HCT116 (cell line): ENCODE measurements at regions not wholly inside any gene's neighbourhood (a gene's known extent, or its start where the extent isn't known, plus 50 kb on each side); places are given as distances from the start of the nearest gene placed in this dataset.

Experiments
- ATAC-seq: fragments of 200-7000 bp; cut with Tn5 transposase; 2 replicates; pipeline ENCODE4 v1.9.1; 2020; ENCODE audit warnings: mild to moderate bottlenecking, moderate library complexity
- BruUV-seq: library from RNA; stranded (reverse); fragments of 400-500 nt; replicated peaks from 2 replicates; lab custom pipeline; 2021; lab: Mats Ljungman, UMichigan
- CTCF ChIA-PET: fragments of 300-600 bp; sonication (Branson Sonifier 250); formaldehyde crosslinking; loops from one replicate; lab custom pipeline; 2021; ENCODE audit warnings: antibody characterized with exemption; lab: Charles Lee
- POLR2A ChIA-PET: fragments of 300-600, 350-600 bp; sonication (Branson Sonifier 250); formaldehyde crosslinking; loops from one replicate; lab custom pipeline; 2021; ENCODE audit warnings: antibody characterized with exemption; lab: Charles Lee
- RAD21 ChIA-PET, 2 experiments: fragments of 300-600 bp; sonication (Branson Sonifier 250); formaldehyde crosslinking; loops; one replicate each; lab custom pipeline; 2023; ENCODE audit warnings: low total read pairs in 2 of 2; ENCODE audit not compliant: uncharacterized antibody in 2 of 2, unreplicated experiment in 2 of 2, low non-redundant PET in 1 of 2; lab: Charles Lee
- DNase-seq: peaks from one replicate; pipeline ENCODE4 v3.0.0-alpha.2; 2010; ENCODE audit warnings: low read depth, low spot score
- H2AFZ ChIP-seq: fragments of 200-600 bp; shearing (Covaris generic), sonication (generic); 2 replicates; pipeline ENCODE4 v1.6.1; 2017; ENCODE audit warnings: low read depth, mixed run types, mixed read lengths, antibody characterized with exemption, low read length; ENCODE audit not compliant: poor library complexity, severe bottlenecking
- H3K27ac ChIP-seq: 2 replicates; pipeline ENCODE4 v1.5.1; 2012; ENCODE audit warnings: low read depth, low read length
- H3K27me3 ChIP-seq: fragments of 200-600 bp; sonication (generic); 2 replicates; pipeline ENCODE4 v1.6.1; 2016; ENCODE audit warnings: mixed run types, low read length, mixed read lengths; ENCODE audit not compliant: insufficient read depth
- H3K36me3 ChIP-seq, 2 experiments: fragments of 200-500 bp in 1 of 2; fragments of 200-600 bp in 1 of 2; sonication (Bioruptor generic) in 1 of 2; sonication (generic) in 1 of 2; 2 replicates each; pipeline versions ENCODE4 v1.5.1 to v1.6.1; 2014 to 2016; ENCODE audit warnings: low read length in 2 of 2, inconsistent platforms in 1 of 2, mixed read lengths in 1 of 2, mixed run types in 1 of 2; ENCODE audit not compliant: insufficient read depth in 2 of 2, control insufficient read depth in 1 of 2
- H3K4me1 ChIP-seq, 2 experiments: fragments of 200-600 bp in 1 of 2; sonication (generic) in 1 of 2; 2 replicates each; pipeline versions ENCODE4 v1.5.1 to v1.6.1; 2012 to 2017; ENCODE audit warnings: low read length in 2 of 2, inconsistent platforms in 1 of 2, mild to moderate bottlenecking in 1 of 2, mixed read lengths in 1 of 2, mixed run types in 1 of 2, moderate library complexity in 1 of 2; ENCODE audit not compliant: insufficient read depth in 2 of 2, control insufficient read depth in 1 of 2
- H3K4me2 ChIP-seq: fragments of 200-600 bp; sonication (generic); 2 replicates; pipeline ENCODE4 v1.6.1; 2017; ENCODE audit warnings: mixed run types, low read length, mixed read lengths
- H3K4me3 ChIP-seq, 2 experiments: fragments of 200-600 bp in 1 of 2; sonication (generic) in 1 of 2; replicated peaks in 1 of 2; 2 replicates each; pipeline ENCODE4 v1.5.1; 2011 to 2016; ENCODE audit warnings: low read length in 2 of 2, control low read depth in 1 of 2, low read depth in 1 of 2, mild to moderate bottlenecking in 1 of 2, mixed read lengths in 1 of 2, mixed run types in 1 of 2
- H3K79me2 ChIP-seq: fragments of 200-600 bp; sonication (generic); 2 replicates; pipeline ENCODE4 v1.6.1; 2017; ENCODE audit warnings: mild to moderate bottlenecking, mixed run types, low read length, moderate library complexity, mixed read lengths; ENCODE audit not compliant: insufficient read depth
- H3K9ac ChIP-seq: fragments of 200-600 bp; sonication (generic); 2 replicates; pipeline ENCODE4 v1.6.1; 2016; ENCODE audit warnings: low read length, mixed read lengths
- H3K9me2 ChIP-seq: fragments of 200-600 bp; sonication (generic), shearing (Covaris generic); 2 replicates; pipeline ENCODE4 v1.6.1; 2017; ENCODE audit warnings: mixed run types, mild to moderate bottlenecking, moderate library complexity; ENCODE audit not compliant: insufficient read depth
- H3K9me3 ChIP-seq, 2 experiments: fragments of 200-500 bp in 1 of 2; fragments of 200-600 bp in 1 of 2; sonication (Bioruptor generic) in 1 of 2; sonication (generic) in 1 of 2; 2 replicates each; pipeline ENCODE4 v1.6.1; 2014 to 2017; ENCODE audit warnings: low read length in 2 of 2, mixed read lengths in 2 of 2, inconsistent platforms in 1 of 2, low read depth in 1 of 2, mild to moderate bottlenecking in 1 of 2, mixed run types in 1 of 2, moderate library complexity in 1 of 2; ENCODE audit not compliant: control insufficient read depth in 1 of 2, insufficient read depth in 1 of 2
- H4K20me1 ChIP-seq: fragments of 200-600 bp; sonication (generic), shearing (Covaris generic); 2 replicates; pipeline ENCODE4 v1.6.1; 2017; ENCODE audit warnings: mixed run types, mild to moderate bottlenecking, moderate library complexity; ENCODE audit not compliant: insufficient read depth
- CBX3 ChIP-seq: IDR thresholded peaks from 2 replicates; pipeline ENCODE4 v1.6.1; 2012; ENCODE audit warnings: low read depth
- CEBPB ChIP-seq: IDR thresholded peaks from 2 replicates; pipeline ENCODE4 v1.6.1; 2012; ENCODE audit warnings: low read depth
- JUND ChIP-seq: IDR thresholded peaks from 2 replicates; pipeline ENCODE4 v1.6.1; 2012
- POLR2A ChIP-seq: IDR thresholded peaks from 2 replicates; pipeline ENCODE4 v1.7.0; 2011; ENCODE audit warnings: borderline replicate concordance; ENCODE audit not compliant: insufficient read depth, insufficient read length; ENCODE audit errors: extremely low read depth
- RAD21 ChIP-seq: IDR thresholded peaks from 2 replicates; pipeline ENCODE4 v1.6.1; 2012; ENCODE audit warnings: low read depth, mild to moderate bottlenecking
- REST ChIP-seq: IDR thresholded peaks from 2 replicates; pipeline ENCODE4 v1.6.1; 2012; ENCODE audit warnings: low read depth
- SP1 ChIP-seq: IDR thresholded peaks from 2 replicates; pipeline ENCODE4 v1.6.1; 2012; ENCODE audit warnings: low read depth
- TCF7L2 ChIP-seq: IDR thresholded peaks from 2 replicates; pipeline ENCODE4 v1.7.0; 2011; ENCODE audit warnings: borderline replicate concordance, inconsistent platforms; ENCODE audit not compliant: insufficient read depth, insufficient read length; ENCODE audit errors: extremely low read depth
- YY1 ChIP-seq: IDR thresholded peaks from 2 replicates; pipeline ENCODE4 v1.6.1; 2011; ENCODE audit warnings: low read length, low read depth, moderate library complexity, mild to moderate bottlenecking; ENCODE audit not compliant: insufficient replicate concordance; ENCODE audit errors: extremely low read depth
- ZNF274 ChIP-seq: fragments of 200-500 bp; sonication (Bioruptor generic); IDR thresholded peaks from 2 replicates; pipeline ENCODE4 v1.6.1; 2014; ENCODE audit warnings: mild to moderate bottlenecking, low read depth, low read length, inconsistent platforms
- intact Hi-C: fragments of 100-400 bp; cut with micrococcal nuclease; formaldehyde crosslinking; loops from 2 replicates; pipeline ENCODE4 v1.10.0; 2022

- ChIA-PET POLR2A (no interaction called here), CTCF (no interaction called here), RAD21 (no interaction called here)
- no peak for ATAC-seq
- no peak overlapping the region for H3K4me3 ChIP-seq
- no peak for TF ChIP-seq SP1
- TF ChIP-seq REST, result no peak
- TF ChIP-seq ZNF274, result no peak
- TF ChIP-seq CEBPB, result no peak
- TF ChIP-seq JUND, result no peak
- TF ChIP-seq CBX3, result no peak
- no peak for TF ChIP-seq YY1
- TF ChIP-seq RAD21, result no peak
- TF ChIP-seq POLR2A, result no peak
- TF ChIP-seq TCF7L2, result no peak
- H2AFZ ChIP-seq, result no peak overlapping the region
- no peaks in the 10 kb centered on the region for H3K9me2 ChIP-seq
- H3K9me3 ChIP-seq, result no peaks in the 10 kb centered on the region
- no peaks in the 10 kb centered on the region for H4K20me1 ChIP-seq
- no peaks in the 10 kb centered on the region for H3K27me3 ChIP-seq
- H3K4me1 ChIP-seq, result no peaks in the 10 kb centered on the region
- no peaks in the 10 kb centered on the region for H3K36me3 ChIP-seq
- H3K79me2 ChIP-seq, result no peaks in the 10 kb centered on the region
- no peak for DNase-seq
- intact Hi-C loops, result no loop called here
- no TSS peak for BruUV-seq
- no peak overlapping the region for H3K9ac ChIP-seq
- H3K4me2 ChIP-seq, result no peak overlapping the region
- H3K27ac ChIP-seq, result no peak overlapping the region
Observed at GRCh38 chr14:43407706-43408105, 1099.4 kb downstream of the FSCB start.
